Astrocyte of the spinal cord (primary cell): ENCODE measurements at regions not wholly inside any gene's neighbourhood (a gene's known extent, or its start where the extent isn't known, plus 50 kb on each side); places are given as distances from the start of the nearest gene placed in this dataset.

Experiments
- DNase-seq: peaks from one replicate; pipeline ENCODE4 v3.0.0; 2011; ENCODE audit warnings: low read depth, low spot score
- H3K4me3 ChIP-seq: 2 replicates; pipeline ENCODE4 v1.5.1; 2011; ENCODE audit warnings: low read depth, mild to moderate bottlenecking, low read length, moderate library complexity
- CTCF ChIP-seq: IDR thresholded peaks from 2 replicates; pipeline ENCODE4 v1.5.1; 2012; ENCODE audit warnings: low read depth, mild to moderate bottlenecking, low read length, inconsistent platforms
- in situ Hi-C: cut with HindIII; loops from 2 replicates; pipeline ENCODE4 v1.10.0; 2017; ENCODE audit warnings: low sequenced_read_pairs

GRCh38 chr11:86726770-86727504 is 54.5 kb upstream of the ME3 start:
- in situ Hi-C loops = no loop called here
- no peak for DNase-seq
- TF ChIP-seq CTCF = no peak
- H3K4me3 ChIP-seq = no peak overlapping the region

- in situ Hi-C loops = no loop called here
- TF ChIP-seq CTCF = no peak
- no peak overlapping the region for H3K4me3 ChIP-seq
- peak; percentile 57 for DNase-seq
Observed at GRCh38 chr11:86726118-86726753, 53.8 kb upstream of the ME3 start.

GRCh38 chr11:86724137-86724536 is 51.7 kb upstream of the ME3 start:
- no peak for TF ChIP-seq CTCF
- no peak overlapping the region for H3K4me3 ChIP-seq
- in situ Hi-C loops = no loop called here
- no peak for DNase-seq

- no peak for DNase-seq
- no peak for TF ChIP-seq CTCF
- H3K4me3 ChIP-seq = no peak overlapping the region
- in situ Hi-C loops = no loop called here
Observed at GRCh38 chr11:86723281-86723680, 50.9 kb upstream of the ME3 start.

- no peak for DNase-seq
- in situ Hi-C loops = no loop called here
- no peak overlapping the region for H3K4me3 ChIP-seq
- no peak for TF ChIP-seq CTCF
Observed at GRCh38 chr11:86722748-86723147, 50.3 kb upstream of the ME3 start.
